ENCODE measurements at regions not wholly inside any gene's neighbourhood (a gene's known extent, or its start where the extent isn't known, plus 50 kb on each side); places are given as distances from the start of the nearest gene placed in this dataset.

GRCh38 chr17:65477600-65477999 is 83.8 kb downstream of the AXIN2 start:
- Mint-ChIP-seq H3K4me1 (ENCODE audit: low read depth) (no peaks in the 10 kb centered on the region), H3K9me3 (no peaks in the 10 kb centered on the region; the same call in 1 of the 2 replicates), H3K4me3 (no peak overlapping the region), H3K27me3 (ENCODE audit: insufficient read depth) (peaks cover 10% of the 10 kb centered on the region), H3K27ac (no peak overlapping the region), H3K36me3 (ENCODE audit: low read depth) (no peaks in the 10 kb centered on the region)
- no peak for TF ChIP-seq CTCF (IDR thresholded peaks at IDR 0.05)
- DNase-seq, result no peak

- Mint-ChIP-seq H3K36me3 (ENCODE audit: low read depth) (no peaks in the 10 kb centered on the region), H3K4me3 (no peak overlapping the region), H3K27me3 (ENCODE audit: insufficient read depth) (peaks cover 16% of the 10 kb centered on the region), H3K4me1 (ENCODE audit: low read depth) (no peaks in the 10 kb centered on the region), H3K27ac (no peak overlapping the region), H3K9me3 (no peaks in the 10 kb centered on the region; the same call in 1 of the 2 replicates)
- TF ChIP-seq CTCF (IDR thresholded peaks at IDR 0.05), result no peak
- DNase-seq, result no peak
These were observed 86.8 kb downstream of the AXIN2 start for GRCh38 chr17:65474660-65475059.

- Mint-ChIP-seq H3K4me3 (no peak overlapping the region), H3K9me3 (no peaks in the 10 kb centered on the region; the same call in 1 of the 2 replicates), H3K27ac (no peak overlapping the region), H3K4me1 (ENCODE audit: low read depth) (no peaks in the 10 kb centered on the region), H3K27me3 (ENCODE audit: insufficient read depth) (peaks cover 18% of the 10 kb centered on the region), H3K36me3 (ENCODE audit: low read depth) (no peaks in the 10 kb centered on the region)
- no peak for DNase-seq
- TF ChIP-seq CTCF (IDR thresholded peaks at IDR 0.05), result no peak
These were observed 87.5 kb downstream of the AXIN2 start for GRCh38 chr17:65473985-65474384.

GRCh38 chr17:65473363-65473762 is 88.1 kb downstream of the AXIN2 start:
- Mint-ChIP-seq H3K9me3 (no peaks in the 10 kb centered on the region; the same call in 1 of the 2 replicates), H3K36me3 (ENCODE audit: low read depth) (no peaks in the 10 kb centered on the region), H3K27me3 (ENCODE audit: insufficient read depth) (peaks cover 18% of the 10 kb centered on the region), H3K27ac (no peak overlapping the region), H3K4me1 (ENCODE audit: low read depth) (no peaks in the 10 kb centered on the region), H3K4me3 (no peak overlapping the region)
- no peak for TF ChIP-seq CTCF (IDR thresholded peaks at IDR 0.05)
- DNase-seq, result no peak

GRCh38 chr17:65472666-65473309 is 88.7 kb downstream of the AXIN2 start:
- H3K27me3 Mint-ChIP-seq (ENCODE audit: insufficient read depth), result peaks cover 22% of the 10 kb centered on the region
- H3K36me3 Mint-ChIP-seq (ENCODE audit: low read depth), result no peaks in the 10 kb centered on the region
- no peak overlapping the region for H3K4me3 Mint-ChIP-seq
- DNase-seq, result peak; percentile 26
- TF ChIP-seq CTCF (IDR thresholded peaks at IDR 0.05), result no peak
- H3K9me3 Mint-ChIP-seq, result no peaks in the 10 kb centered on the region; the same call in 1 of the 2 replicates
- no peak overlapping the region for H3K27ac Mint-ChIP-seq
- no peaks in the 10 kb centered on the region for H3K4me1 Mint-ChIP-seq (ENCODE audit: low read depth)
